ENCODE measurements at regions not wholly inside any gene's neighbourhood (a gene's known extent, or its start where the extent isn't known, plus 50 kb on each side); places are given as distances from the start of the nearest gene placed in this dataset.

- Histone ChIP-seq H3K9me3 (ENCODE audit: control insufficient read depth, low read length) (no peaks in the 10 kb centered on the region), H3K4me1 (ENCODE audit: control insufficient read depth, insufficient read depth, low read length) (peaks cover 46% of the 10 kb centered on the region), H3K27me3 (replicated peaks; ENCODE audit: control insufficient read depth, insufficient read depth, low read length) (no peaks in the 10 kb centered on the region), H3K4me3 (ENCODE audit: low read length) (peak overlapping the region; percentile 30), H3K36me3 (ENCODE audit: control insufficient read depth, insufficient read depth, low read length, severe bottlenecking) (peaks cover 44% of the 10 kb centered on the region), H3K9ac (ENCODE audit: low read length) (peak overlapping the region; percentile 67)
- DNase-seq (ENCODE audit: low read depth) = peak; percentile 79
These were observed 124.7 kb downstream of the PALM2AKAP2 start for GRCh38 chr9:109904666-109905065.

- DNase-seq (ENCODE audit: low read depth) = no peak
- no peaks in the 10 kb centered on the region for H3K9me3 ChIP-seq (ENCODE audit: control insufficient read depth, low read length)
- H3K4me3 ChIP-seq (ENCODE audit: low read length) = no peak overlapping the region
- peaks cover 48% of the 10 kb centered on the region for H3K4me1 ChIP-seq (ENCODE audit: control insufficient read depth, insufficient read depth, low read length)
- peaks cover 38% of the 10 kb centered on the region for H3K36me3 ChIP-seq (ENCODE audit: control insufficient read depth, insufficient read depth, low read length, severe bottlenecking)
- peak overlapping the region; percentile 41 for H3K9ac ChIP-seq (ENCODE audit: low read length)
- H3K27me3 ChIP-seq (replicated peaks; ENCODE audit: control insufficient read depth, insufficient read depth, low read length) = no peaks in the 10 kb centered on the region
These were observed 125.5 kb downstream of the PALM2AKAP2 start for GRCh38 chr9:109905472-109905871.

- Histone ChIP-seq H3K4me3 (ENCODE audit: low read length) (no peak overlapping the region), H3K27me3 (replicated peaks; ENCODE audit: control insufficient read depth, insufficient read depth, low read length) (no peaks in the 10 kb centered on the region), H3K36me3 (ENCODE audit: control insufficient read depth, insufficient read depth, low read length, severe bottlenecking) (peaks cover 33% of the 10 kb centered on the region), H3K4me1 (ENCODE audit: control insufficient read depth, insufficient read depth, low read length) (peaks cover 58% of the 10 kb centered on the region), H3K9ac (ENCODE audit: low read length) (no peak overlapping the region), H3K9me3 (ENCODE audit: control insufficient read depth, low read length) (no peaks in the 10 kb centered on the region)
- peak; percentile 65 for DNase-seq (ENCODE audit: low read depth)
These were observed 126.9 kb downstream of the PALM2AKAP2 start for GRCh38 chr9:109906766-109907382.

- H3K27me3 ChIP-seq (replicated peaks; ENCODE audit: control insufficient read depth, insufficient read depth, low read length) = no peaks in the 10 kb centered on the region
- H3K9ac ChIP-seq (ENCODE audit: low read length) = no peak overlapping the region
These were observed 127.4 kb downstream of the PALM2AKAP2 start for GRCh38 chr9:109907400-109907799.

GRCh38 chr9:109907810-109908458 is 127.9 kb downstream of the PALM2AKAP2 start:
- Histone ChIP-seq H3K4me1 (ENCODE audit: control insufficient read depth, insufficient read depth, low read length) (peaks cover 59% of the 10 kb centered on the region), H3K36me3 (ENCODE audit: control insufficient read depth, insufficient read depth, low read length, severe bottlenecking) (peaks cover 33% of the 10 kb centered on the region), H3K9ac (ENCODE audit: low read length) (no peak overlapping the region), H3K4me3 (ENCODE audit: low read length) (no peak overlapping the region), H3K27me3 (replicated peaks; ENCODE audit: control insufficient read depth, insufficient read depth, low read length) (no peaks in the 10 kb centered on the region), H3K9me3 (ENCODE audit: control insufficient read depth, low read length) (no peaks in the 10 kb centered on the region)
- DNase-seq (ENCODE audit: low read depth) = no peak

More at GRCh38 chr9:109907400-109907799, 127.4 kb downstream of the PALM2AKAP2 start:
- H3K36me3 ChIP-seq (ENCODE audit: control insufficient read depth, insufficient read depth, low read length, severe bottlenecking) = peaks cover 33% of the 10 kb centered on the region
- no peak overlapping the region for H3K4me3 ChIP-seq (ENCODE audit: low read length)
- no peaks in the 10 kb centered on the region for H3K9me3 ChIP-seq (ENCODE audit: control insufficient read depth, low read length)
- H3K4me1 ChIP-seq (ENCODE audit: control insufficient read depth, insufficient read depth, low read length) = peaks cover 59% of the 10 kb centered on the region
- no peak for DNase-seq (ENCODE audit: low read depth)

- no peak overlapping the region for H3K4me3 ChIP-seq (ENCODE audit: low read length)
- H3K9me3 ChIP-seq (ENCODE audit: control insufficient read depth, low read length) = no peaks in the 10 kb centered on the region
- peak; percentile 61 for DNase-seq (ENCODE audit: low read depth)
- H3K36me3 ChIP-seq (ENCODE audit: control insufficient read depth, insufficient read depth, low read length, severe bottlenecking) = peaks cover 33% of the 10 kb centered on the region
- peaks cover 57% of the 10 kb centered on the region for H3K4me1 ChIP-seq (ENCODE audit: control insufficient read depth, insufficient read depth, low read length)
- no peaks in the 10 kb centered on the region for H3K27me3 ChIP-seq (replicated peaks; ENCODE audit: control insufficient read depth, insufficient read depth, low read length)
- H3K9ac ChIP-seq (ENCODE audit: low read length) = no peak overlapping the region
These were observed 128.7 kb downstream of the PALM2AKAP2 start for GRCh38 chr9:109908459-109909390.

GRCh38 chr9:109910671-109911518 is 130.9 kb downstream of the PALM2AKAP2 start:
- H3K4me3 ChIP-seq (ENCODE audit: low read length) = no peak overlapping the region
- H3K27me3 ChIP-seq (replicated peaks; ENCODE audit: control insufficient read depth, insufficient read depth, low read length) = no peaks in the 10 kb centered on the region
- H3K4me1 ChIP-seq (ENCODE audit: control insufficient read depth, insufficient read depth, low read length) = peaks cover 56% of the 10 kb centered on the region
- no peaks in the 10 kb centered on the region for H3K9me3 ChIP-seq (ENCODE audit: control insufficient read depth, low read length)
- peak; percentile 79 for DNase-seq (ENCODE audit: low read depth)
- H3K36me3 ChIP-seq (ENCODE audit: control insufficient read depth, insufficient read depth, low read length, severe bottlenecking) = peaks cover 28% of the 10 kb centered on the region
- H3K9ac ChIP-seq (ENCODE audit: low read length) = peak overlapping the region; percentile 5

GRCh38 chr9:109912082-109912582 is 132.1 kb downstream of the PALM2AKAP2 start:
- DNase-seq (ENCODE audit: low read depth) = no peak
- H3K4me3 ChIP-seq (ENCODE audit: low read length) = peak overlapping the region; percentile 19
- H3K9ac ChIP-seq (ENCODE audit: low read length) = peak overlapping the region; percentile 5
- H3K27me3 ChIP-seq (replicated peaks; ENCODE audit: control insufficient read depth, insufficient read depth, low read length) = no peaks in the 10 kb centered on the region
- H3K36me3 ChIP-seq (ENCODE audit: control insufficient read depth, insufficient read depth, low read length, severe bottlenecking) = peaks cover 31% of the 10 kb centered on the region
- H3K9me3 ChIP-seq (ENCODE audit: control insufficient read depth, low read length) = no peaks in the 10 kb centered on the region
- peaks cover 53% of the 10 kb centered on the region for H3K4me1 ChIP-seq (ENCODE audit: control insufficient read depth, insufficient read depth, low read length)

GRCh38 chr9:109912726-109913460 is 132.9 kb downstream of the PALM2AKAP2 start:
- Histone ChIP-seq H3K4me1 (ENCODE audit: control insufficient read depth, insufficient read depth, low read length) (peaks cover 50% of the 10 kb centered on the region), H3K9ac (ENCODE audit: low read length) (peak overlapping the region; percentile 5), H3K36me3 (ENCODE audit: control insufficient read depth, insufficient read depth, low read length, severe bottlenecking) (peaks cover 24% of the 10 kb centered on the region), H3K4me3 (ENCODE audit: low read length) (peak overlapping the region; percentile 19), H3K9me3 (ENCODE audit: control insufficient read depth, low read length) (no peaks in the 10 kb centered on the region), H3K27me3 (replicated peaks; ENCODE audit: control insufficient read depth, insufficient read depth, low read length) (no peaks in the 10 kb centered on the region)
- DNase-seq (ENCODE audit: low read depth) = no peak

GRCh38 chr9:109913461-109913810 is 133.4 kb downstream of the PALM2AKAP2 start:
- Histone ChIP-seq H3K9ac (ENCODE audit: low read length) (peak overlapping the region; percentile 5), H3K4me3 (ENCODE audit: low read length) (no peak overlapping the region), H3K36me3 (ENCODE audit: control insufficient read depth, insufficient read depth, low read length, severe bottlenecking) (peaks cover 19% of the 10 kb centered on the region), H3K27me3 (replicated peaks; ENCODE audit: control insufficient read depth, insufficient read depth, low read length) (no peaks in the 10 kb centered on the region), H3K9me3 (ENCODE audit: control insufficient read depth, low read length) (no peaks in the 10 kb centered on the region), H3K4me1 (ENCODE audit: control insufficient read depth, insufficient read depth, low read length) (peaks cover 50% of the 10 kb centered on the region)
- DNase-seq (ENCODE audit: low read depth) = no peak
